Activated T-cell treated with anti-CD3 and anti-CD28 coated beads, Interleukin-2, amount 50 U/mL, for 24 hours (primary cell): ENCODE measurements at regions not wholly inside any gene's neighbourhood (a gene's known extent, or its start where the extent isn't known, plus 50 kb on each side); places are given as distances from the start of the nearest gene placed in this dataset.

ENCODE experiments used
- DNase-seq: peaks from one replicate; pipeline ENCODE4 v3.0.0-alpha.2; 2020
- H3K27ac Mint-ChIP-seq: 2 replicates; pipeline ENCODE4 v1.8.0; 2020; ENCODE audit warnings: mild to moderate bottlenecking, mixed read lengths
- H3K27me3 Mint-ChIP-seq: 2 replicates; pipeline ENCODE4 v1.8.0; 2020; ENCODE audit warnings: mixed read lengths
- H3K36me3 Mint-ChIP-seq: 2 replicates; pipeline ENCODE4 v1.8.0; 2020; ENCODE audit warnings: low read depth, mixed read lengths
- H3K4me1 Mint-ChIP-seq: 2 replicates; pipeline ENCODE4 v1.8.0; 2020; ENCODE audit warnings: low read depth, mixed read lengths
- H3K4me3 Mint-ChIP-seq: 2 replicates; pipeline ENCODE4 v1.8.0; 2020; ENCODE audit warnings: mild to moderate bottlenecking, moderate library complexity, mixed read lengths
- H3K9me3 Mint-ChIP-seq: 2 replicates; pipeline ENCODE4 v1.8.0; 2020; ENCODE audit warnings: mixed read lengths

- Mint-ChIP-seq H3K4me3 (no peak overlapping the region), H3K36me3 (no peaks in the 10 kb centered on the region), H3K27ac (no peak overlapping the region), H3K27me3 (peaks cover 20% of the 10 kb centered on the region), H3K9me3 (no peaks in the 10 kb centered on the region), H3K4me1 (no peaks in the 10 kb centered on the region)
- no peak for DNase-seq
Observed at GRCh38 chr12:132405742-132406251, 76.4 kb upstream of the GALNT9 start.

DNA sequence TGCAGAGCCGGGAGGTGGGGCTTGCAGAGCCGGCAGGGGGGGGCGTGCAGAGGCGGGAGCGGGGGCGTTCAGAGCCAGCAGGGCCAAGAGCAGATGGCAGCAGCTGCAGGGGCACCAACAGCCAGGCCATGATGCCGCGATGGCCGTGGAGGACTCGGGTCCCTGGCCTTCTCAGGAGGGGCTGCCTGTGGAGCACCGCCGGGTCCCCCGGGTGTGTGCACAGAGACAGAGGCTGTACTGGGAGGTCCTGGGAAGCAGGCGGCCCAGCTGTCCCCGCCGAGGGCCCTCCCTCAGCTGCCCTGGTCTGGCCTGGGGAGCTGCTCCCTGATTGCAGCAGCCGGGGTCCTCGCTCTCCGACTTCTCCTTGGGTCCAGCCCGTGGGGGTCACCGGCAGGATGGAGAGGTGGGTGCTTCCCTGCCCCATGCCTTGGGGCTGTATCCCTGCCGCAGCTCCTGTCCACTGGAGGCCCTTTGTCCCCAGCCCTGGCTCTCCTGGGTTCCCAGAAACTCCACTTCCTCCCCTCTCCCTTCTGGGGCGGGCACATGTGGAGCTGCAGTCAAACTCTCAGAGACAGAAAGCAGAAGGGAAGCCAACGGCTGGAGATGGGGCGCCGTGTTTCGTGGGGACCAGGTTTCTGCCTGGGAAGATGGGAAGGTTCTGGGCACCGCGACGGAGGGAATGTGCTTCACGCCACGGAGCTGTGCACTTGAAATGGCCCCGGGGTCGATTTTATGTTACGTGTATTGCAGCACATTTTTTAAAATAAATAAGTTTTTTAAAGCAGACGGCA is 75.8 kb upstream of the GALNT9 start:
- H3K27ac Mint-ChIP-seq = no peak overlapping the region
- DNase-seq = no peak
- peaks cover 22% of the 10 kb centered on the region for H3K27me3 Mint-ChIP-seq
- H3K36me3 Mint-ChIP-seq = no peaks in the 10 kb centered on the region
- no peaks in the 10 kb centered on the region for H3K4me1 Mint-ChIP-seq
- no peaks in the 10 kb centered on the region for H3K9me3 Mint-ChIP-seq
- no peak overlapping the region for H3K4me3 Mint-ChIP-seq

- Mint-ChIP-seq H3K4me3 (no peak overlapping the region), H3K9me3 (no peaks in the 10 kb centered on the region), H3K27ac (no peak overlapping the region), H3K4me1 (no peaks in the 10 kb centered on the region), H3K36me3 (no peaks in the 10 kb centered on the region), H3K27me3 (peaks cover 28% of the 10 kb centered on the region)
- DNase-seq = no peak
Observed at GRCh38 chr12:132404435-132404855, 75.1 kb upstream of the GALNT9 start.

DNA sequence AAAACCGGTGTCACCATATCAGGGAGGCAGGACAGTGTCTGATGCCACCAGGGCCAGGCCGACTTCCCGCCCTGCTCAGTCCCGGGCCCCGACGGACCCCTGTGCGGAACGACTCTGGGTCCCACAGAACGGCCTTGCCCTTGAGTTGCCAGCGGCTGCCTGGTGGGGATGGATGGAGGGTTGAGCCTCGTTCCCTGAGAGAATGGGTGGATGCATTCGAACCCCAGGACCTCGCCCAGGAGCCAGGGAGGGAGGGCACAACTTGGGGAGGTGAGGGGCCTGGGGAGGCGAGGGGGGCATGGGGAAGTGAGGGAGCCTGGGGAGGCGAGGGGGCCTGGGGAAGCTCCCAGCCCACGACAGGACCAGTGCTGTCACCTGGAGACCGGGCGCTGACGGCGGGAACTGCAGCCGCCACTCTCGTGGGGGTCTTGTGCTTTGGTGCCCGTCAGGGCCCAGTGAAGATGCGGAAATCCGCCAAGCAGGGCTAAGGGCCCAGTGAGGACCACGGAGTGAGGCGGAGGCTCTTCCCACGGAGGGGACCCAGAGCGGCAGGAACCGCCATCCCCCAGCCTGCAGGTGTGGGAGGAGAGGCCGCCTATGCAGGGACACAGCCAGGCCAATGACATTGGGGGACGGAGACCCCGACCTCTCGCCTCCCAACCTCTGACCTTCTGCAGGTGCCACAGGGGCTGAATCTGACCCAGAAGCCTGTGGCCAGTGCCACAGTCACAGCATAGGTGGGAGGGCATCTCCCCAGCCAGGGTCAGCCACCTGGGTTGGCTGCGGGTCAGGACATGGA is 74.4 kb upstream of the GALNT9 start:
- Mint-ChIP-seq H3K4me3 (no peak overlapping the region), H3K4me1 (no peaks in the 10 kb centered on the region), H3K27me3 (peaks cover 34% of the 10 kb centered on the region), H3K9me3 (no peaks in the 10 kb centered on the region), H3K27ac (no peak overlapping the region), H3K36me3 (no peaks in the 10 kb centered on the region)
- no peak for DNase-seq

GRCh38 chr12:132402831-132403416 is 73.5 kb upstream of the GALNT9 start:
- Mint-ChIP-seq H3K27me3 (peaks cover 43% of the 10 kb centered on the region), H3K4me3 (no peak overlapping the region), H3K36me3 (no peaks in the 10 kb centered on the region), H3K4me1 (no peaks in the 10 kb centered on the region), H3K9me3 (no peaks in the 10 kb centered on the region), H3K27ac (no peak overlapping the region)
- DNase-seq = no peak

DNA sequence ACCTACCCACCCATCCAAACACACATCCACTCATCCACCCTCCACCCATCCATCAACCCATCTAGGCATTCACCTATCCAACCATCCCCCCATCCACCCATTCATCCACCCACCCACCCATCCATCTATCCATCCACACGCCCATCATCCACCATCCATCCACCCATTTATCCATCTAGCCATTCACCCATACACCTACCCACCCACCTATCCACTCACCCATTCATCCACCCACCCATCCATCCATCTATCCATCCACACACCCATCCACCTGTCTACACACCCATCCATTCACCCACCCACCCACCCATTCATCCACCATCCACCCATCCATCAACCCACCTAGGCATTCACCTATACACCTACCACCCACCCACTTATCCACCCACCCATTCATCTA is 72.6 kb upstream of the GALNT9 start:
- no peak for DNase-seq
- Mint-ChIP-seq H3K4me1 (no peaks in the 10 kb centered on the region), H3K9me3 (no peaks in the 10 kb centered on the region), H3K27me3 (peaks cover 49% of the 10 kb centered on the region), H3K27ac (no peak overlapping the region), H3K4me3 (no peak overlapping the region), H3K36me3 (no peaks in the 10 kb centered on the region)

DNA sequence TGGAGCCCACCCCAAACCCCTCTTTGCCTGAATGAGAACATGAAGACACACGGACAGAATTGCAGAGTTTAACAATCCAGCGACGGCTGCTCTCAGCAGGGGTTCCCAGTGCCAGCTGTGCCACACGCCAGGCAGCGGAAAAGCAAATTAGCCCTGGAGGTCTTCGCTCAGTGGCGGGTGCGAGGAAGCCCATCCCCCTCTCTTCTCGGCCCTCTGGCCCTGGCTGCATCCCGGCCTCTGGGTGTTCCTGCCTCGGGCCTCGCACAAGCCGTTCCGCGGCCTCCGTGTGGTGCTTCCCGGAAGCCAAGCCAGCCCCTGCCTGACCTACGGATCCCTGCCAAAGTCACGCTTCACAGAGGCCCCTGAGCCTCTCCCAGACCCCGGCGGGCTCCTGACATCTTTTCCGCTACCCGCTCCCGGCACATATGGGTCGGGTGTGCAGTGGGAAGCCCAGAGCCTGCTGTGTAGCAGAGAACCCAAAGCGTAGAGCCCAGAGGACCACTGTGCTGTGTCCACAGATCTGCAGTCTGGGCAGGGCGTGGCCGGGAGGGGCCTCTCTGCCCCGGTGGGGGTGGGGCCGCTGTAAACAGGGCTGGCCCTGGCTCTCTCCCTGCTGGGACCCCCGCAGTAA is 70.7 kb upstream of the GALNT9 start:
- H3K27me3 Mint-ChIP-seq = peaks cover 54% of the 10 kb centered on the region
- H3K27ac Mint-ChIP-seq = no peak overlapping the region
- no peaks in the 10 kb centered on the region for H3K4me1 Mint-ChIP-seq
- H3K4me3 Mint-ChIP-seq = no peak overlapping the region
- no peaks in the 10 kb centered on the region for H3K36me3 Mint-ChIP-seq
- no peak for DNase-seq
- no peaks in the 10 kb centered on the region for H3K9me3 Mint-ChIP-seq

DNA sequence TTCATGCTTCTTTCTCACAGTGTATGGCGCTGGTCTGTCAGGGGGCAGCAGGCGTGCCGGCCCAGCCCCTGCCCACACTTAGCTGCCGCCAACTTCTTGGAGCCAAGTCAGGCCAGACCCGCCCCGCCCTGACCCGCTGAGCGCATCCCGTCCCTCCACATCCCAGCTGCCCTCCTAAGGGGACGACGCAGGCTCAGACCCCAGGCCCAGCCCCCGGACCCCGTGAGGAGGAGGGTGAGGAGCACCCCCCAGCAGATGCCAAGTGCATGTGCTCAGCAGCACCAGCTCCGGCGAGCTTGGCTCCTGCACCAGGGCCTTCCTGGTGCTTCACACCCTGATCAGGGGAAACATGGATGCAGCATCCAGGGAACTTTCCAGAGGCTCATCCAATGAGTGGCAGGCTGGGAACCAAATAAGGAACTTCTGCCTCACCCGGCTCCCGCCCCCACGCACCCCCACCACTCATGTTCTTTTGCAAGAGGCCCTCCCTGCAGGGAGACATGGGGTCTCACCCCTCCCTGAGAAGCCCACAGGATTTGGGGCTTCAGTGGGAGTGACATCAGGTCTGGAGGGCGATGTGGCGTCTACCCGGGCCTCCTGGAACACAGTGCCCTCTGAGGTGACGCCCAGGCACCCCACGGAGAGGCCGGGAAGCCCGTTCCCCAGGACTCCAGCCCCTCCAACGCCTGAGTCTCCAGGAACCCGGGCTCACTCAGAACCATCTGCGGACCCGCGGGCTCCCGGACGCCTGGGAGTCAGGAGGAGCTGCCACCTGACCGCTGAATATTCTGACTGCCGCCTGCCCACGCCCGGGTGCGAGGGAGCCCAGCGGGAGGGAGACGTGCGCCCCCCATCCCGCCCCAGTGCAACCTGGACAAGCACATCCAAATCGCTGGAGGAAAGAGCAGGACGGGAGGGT is 70.0 kb upstream of the GALNT9 start:
- Mint-ChIP-seq H3K36me3 (no peaks in the 10 kb centered on the region), H3K9me3 (peaks cover 4% of the 10 kb centered on the region), H3K27ac (no peak overlapping the region), H3K27me3 (peaks cover 53% of the 10 kb centered on the region), H3K4me3 (no peak overlapping the region), H3K4me1 (no peaks in the 10 kb centered on the region)
- no peak for DNase-seq

DNA sequence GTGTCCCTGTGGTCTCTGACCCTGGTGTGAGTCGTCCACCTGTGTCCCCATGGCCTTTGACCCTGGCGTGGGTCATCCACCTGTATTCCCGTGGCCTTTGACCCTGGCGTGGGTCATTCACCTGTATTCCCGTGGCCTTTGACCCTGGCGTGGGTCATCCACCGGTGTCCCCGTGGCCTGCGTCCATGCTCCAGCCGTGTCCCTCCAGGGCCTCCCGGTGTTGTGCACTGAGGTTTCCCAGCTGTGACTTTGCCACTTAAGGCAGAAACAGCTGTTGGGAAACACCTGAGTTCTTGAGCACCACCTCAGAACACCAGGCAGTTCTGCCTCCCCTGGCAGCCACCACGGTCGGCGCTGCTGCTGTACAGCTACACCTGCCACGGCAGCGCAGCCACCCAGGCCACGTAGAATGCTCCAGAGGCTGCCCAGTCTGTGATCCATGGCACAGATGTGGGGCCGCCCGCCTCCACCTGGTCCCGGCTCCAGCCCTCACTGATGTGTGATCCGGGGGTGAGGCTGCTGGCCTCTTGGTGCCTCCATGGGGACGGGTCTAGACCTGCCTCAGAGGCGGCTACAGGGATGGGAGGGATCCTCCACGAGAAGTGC is 69.1 kb upstream of the GALNT9 start:
- H3K36me3 Mint-ChIP-seq = no peaks in the 10 kb centered on the region
- DNase-seq = no peak
- no peak overlapping the region for H3K27ac Mint-ChIP-seq
- H3K27me3 Mint-ChIP-seq = peaks cover 52% of the 10 kb centered on the region
- no peaks in the 10 kb centered on the region for H3K4me1 Mint-ChIP-seq
- H3K4me3 Mint-ChIP-seq = no peak overlapping the region
- peaks cover 5% of the 10 kb centered on the region for H3K9me3 Mint-ChIP-seq

DNA sequence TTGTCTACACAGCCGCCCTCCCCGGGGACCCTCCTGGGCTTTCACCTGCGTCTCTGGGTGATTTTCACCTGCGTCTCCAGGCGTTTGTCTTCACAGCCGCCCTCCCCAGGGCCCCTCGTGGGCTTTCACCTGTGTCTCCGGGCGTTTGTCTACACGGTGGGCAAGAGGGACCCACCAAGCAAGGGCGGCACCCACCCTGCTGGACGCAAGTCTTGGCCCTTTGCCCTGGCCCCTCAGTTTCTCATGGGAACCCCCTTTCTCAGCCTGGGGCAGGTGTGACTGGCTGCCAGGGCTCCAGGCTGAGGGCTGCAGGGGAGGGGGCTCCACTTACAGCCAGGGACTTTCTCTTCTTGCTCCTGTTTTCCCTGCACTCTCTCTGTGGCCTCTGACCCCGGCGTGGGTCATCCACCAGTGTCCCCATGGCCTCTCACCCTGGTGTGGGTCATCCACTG is 68.6 kb upstream of the GALNT9 start:
- no peaks in the 10 kb centered on the region for H3K4me1 Mint-ChIP-seq
- H3K36me3 Mint-ChIP-seq = no peaks in the 10 kb centered on the region

GRCh38 chr12:132397152-132397933 is 68.0 kb upstream of the GALNT9 start:
- Mint-ChIP-seq H3K9me3 (peaks cover 5% of the 10 kb centered on the region), H3K4me3 (no peak overlapping the region), H3K4me1 (no peaks in the 10 kb centered on the region), H3K36me3 (no peaks in the 10 kb centered on the region), H3K27me3 (peaks cover 43% of the 10 kb centered on the region), H3K27ac (no peak overlapping the region)
- no peak for DNase-seq

More for the DNA sequence above, 68.6 kb upstream of the GALNT9 start:
- no peak overlapping the region for H3K4me3 Mint-ChIP-seq
- peaks cover 49% of the 10 kb centered on the region for H3K27me3 Mint-ChIP-seq
- no peak for DNase-seq
- peaks cover 5% of the 10 kb centered on the region for H3K9me3 Mint-ChIP-seq
- H3K27ac Mint-ChIP-seq = no peak overlapping the region

GRCh38 chr12:132396657-132397056 is 67.3 kb upstream of the GALNT9 start:
- Mint-ChIP-seq H3K4me1 (no peaks in the 10 kb centered on the region), H3K27ac (no peak overlapping the region), H3K4me3 (no peak overlapping the region), H3K36me3 (no peaks in the 10 kb centered on the region), H3K9me3 (peaks cover 5% of the 10 kb centered on the region), H3K27me3 (peaks cover 43% of the 10 kb centered on the region)
- no peak for DNase-seq

DNA sequence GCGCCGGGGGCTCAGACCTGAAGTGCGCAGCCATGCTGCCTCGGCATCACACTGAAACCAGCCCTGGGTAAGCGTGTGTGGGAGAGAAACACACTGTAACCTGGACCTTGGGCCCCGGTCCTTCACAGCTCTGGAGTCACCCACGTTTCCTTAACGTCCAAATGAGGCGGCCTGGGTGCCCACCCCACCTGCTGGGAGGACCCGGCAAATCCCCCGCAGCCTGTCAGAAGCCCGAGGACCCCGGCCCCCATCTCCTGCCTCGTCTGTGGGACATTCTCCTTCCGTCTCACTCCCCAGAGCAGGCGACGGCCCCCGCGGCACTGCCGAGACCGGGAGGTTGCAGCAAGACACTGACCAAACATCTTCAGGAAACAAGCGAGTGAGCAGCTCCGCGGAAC is 66.5 kb upstream of the GALNT9 start:
- peaks cover 5% of the 10 kb centered on the region for H3K9me3 Mint-ChIP-seq
- no peak overlapping the region for H3K4me3 Mint-ChIP-seq
- DNase-seq = no peak
- H3K27me3 Mint-ChIP-seq = peaks cover 46% of the 10 kb centered on the region
- H3K36me3 Mint-ChIP-seq = no peaks in the 10 kb centered on the region
- H3K4me1 Mint-ChIP-seq = no peaks in the 10 kb centered on the region
- H3K27ac Mint-ChIP-seq = no peak overlapping the region
